ENCODE measurements at regions not wholly inside any gene's neighbourhood (a gene's known extent, or its start where the extent isn't known, plus 50 kb on each side); places are given as distances from the start of the nearest gene placed in this dataset.
"Not testable (repeated sequence)": the region's sequence is repeated elsewhere in the genome, so short reads cannot be mapped to it uniquely, and the experiment has no call there.

GRCh38 chr11:127772938-127773337, 772.4 kb upstream of the KIRREL3 start:
- H3K4me3 ChIP-seq (ENCODE audit: low read length in 2 of 2); H3K9me3 ChIP-seq (ENCODE audit: control insufficient read depth, low read length); H3K27ac ChIP-seq (ENCODE audit: low read depth in 1 of 2, low read length in 2 of 2); intact Hi-C loops (cut with DNase I); H3K27me3 ChIP-seq (ENCODE audit: control insufficient read depth in 1 of 2, insufficient read depth in 2 of 2, low read length in 1 of 2); H3K4me1 ChIP-seq (ENCODE audit: control insufficient read depth in 1 of 2, insufficient read depth in 2 of 2, low read length in 2 of 2); DNase-seq; ATAC-seq (ENCODE audit: low FRiP score); H3K36me3 ChIP-seq (ENCODE audit: control insufficient read depth in 1 of 2, insufficient read depth in 2 of 2, low read length in 1 of 2): not testable (repeated sequence)
- 56 to 64% methylated on average over 4 of the region's 4 CpGs for WGBS, 2 donors

- H3K4me1 ChIP-seq (ENCODE audit: control insufficient read depth in 1 of 2, insufficient read depth in 2 of 2, low read length in 2 of 2); ATAC-seq (ENCODE audit: low FRiP score); intact Hi-C loops (cut with DNase I); H3K9me3 ChIP-seq (ENCODE audit: control insufficient read depth, low read length); H3K36me3 ChIP-seq (ENCODE audit: control insufficient read depth in 1 of 2, insufficient read depth in 2 of 2, low read length in 1 of 2); H3K4me3 ChIP-seq (ENCODE audit: low read length in 2 of 2); H3K27me3 ChIP-seq (ENCODE audit: control insufficient read depth in 1 of 2, insufficient read depth in 2 of 2, low read length in 1 of 2); DNase-seq; H3K27ac ChIP-seq (ENCODE audit: low read depth in 1 of 2, low read length in 2 of 2): not testable (repeated sequence)
- 41 to 46% methylated on average over 4 of the region's 4 CpGs for WGBS, 2 donors
Observed at GRCh38 chr11:127768931-127769330, 768.4 kb upstream of the KIRREL3 start.

- no peak for ATAC-seq (ENCODE audit: low FRiP score)
- Histone ChIP-seq H3K36me3 (ENCODE audit: control insufficient read depth in 1 of 2, insufficient read depth in 2 of 2, low read length in 1 of 2) (no peaks in the 10 kb centered on the region), H3K4me1 (ENCODE audit: control insufficient read depth in 1 of 2, insufficient read depth in 2 of 2, low read length in 2 of 2) (no peaks in the 10 kb centered on the region), H3K27me3 (ENCODE audit: control insufficient read depth in 1 of 2, insufficient read depth in 2 of 2, low read length in 1 of 2) (no peaks in the 10 kb centered on the region), H3K9me3 (ENCODE audit: control insufficient read depth, low read length) (no peaks in the 10 kb centered on the region), H3K4me3 (ENCODE audit: low read length in 2 of 2) (no peak overlapping the region), H3K27ac (ENCODE audit: low read depth in 1 of 2, low read length in 2 of 2) (no peak overlapping the region)
- intact Hi-C loops (cut with DNase I): no loop called here
- no peak for DNase-seq
Observed at GRCh38 chr11:127766734-127767133, 766.2 kb upstream of the KIRREL3 start.

- H3K4me1 ChIP-seq (ENCODE audit: control insufficient read depth in 1 of 2, insufficient read depth in 2 of 2, low read length in 2 of 2): no peaks in the 10 kb centered on the region
- peaks cover 2% of the 10 kb centered on the region for H3K9me3 ChIP-seq (ENCODE audit: control insufficient read depth, low read length)
- intact Hi-C loops (cut with DNase I): no loop called here
- no peaks in the 10 kb centered on the region for H3K36me3 ChIP-seq (ENCODE audit: control insufficient read depth in 1 of 2, insufficient read depth in 2 of 2, low read length in 1 of 2)
- DNase-seq (no peak), ATAC-seq (ENCODE audit: low FRiP score) (no peak)
- 73 to 75% methylated on average over 5 of the region's 5 CpGs for WGBS, 2 donors
- H3K4me3 ChIP-seq (ENCODE audit: low read length in 2 of 2): no peak overlapping the region
- no peak overlapping the region for H3K27ac ChIP-seq (ENCODE audit: low read depth in 1 of 2, low read length in 2 of 2)
- H3K27me3 ChIP-seq (ENCODE audit: control insufficient read depth in 1 of 2, insufficient read depth in 2 of 2, low read length in 1 of 2): no peaks in the 10 kb centered on the region
Observed at GRCh38 chr11:127738771-127739286, 738.3 kb upstream of the KIRREL3 start.

- Histone ChIP-seq H3K27ac (ENCODE audit: low read depth in 1 of 2, low read length in 2 of 2) (no peak overlapping the region), H3K4me3 (ENCODE audit: low read length in 2 of 2) (no peak overlapping the region), H3K36me3 (ENCODE audit: control insufficient read depth in 1 of 2, insufficient read depth in 2 of 2, low read length in 1 of 2) (no peaks in the 10 kb centered on the region), H3K4me1 (ENCODE audit: control insufficient read depth in 1 of 2, insufficient read depth in 2 of 2, low read length in 2 of 2) (no peaks in the 10 kb centered on the region), H3K27me3 (ENCODE audit: control insufficient read depth in 1 of 2, insufficient read depth in 2 of 2, low read length in 1 of 2) (no peaks in the 10 kb centered on the region), H3K9me3 (ENCODE audit: control insufficient read depth, low read length) (peaks cover 2% of the 10 kb centered on the region)
- ATAC-seq (ENCODE audit: low FRiP score) (no peak), DNase-seq (no peak)
- 52% methylated on average over 2 of the region's 2 CpGs for WGBS, 2 donors
- intact Hi-C loops (cut with DNase I): no loop called here
Observed at GRCh38 chr11:127737499-127737898, 736.9 kb upstream of the KIRREL3 start.

- intact Hi-C loops (cut with DNase I): no loop called here
- Histone ChIP-seq H3K36me3 (ENCODE audit: control insufficient read depth in 1 of 2, insufficient read depth in 2 of 2, low read length in 1 of 2) (no peaks in the 10 kb centered on the region), H3K27ac (ENCODE audit: low read depth in 1 of 2, low read length in 2 of 2) (no peak overlapping the region), H3K4me1 (ENCODE audit: control insufficient read depth in 1 of 2, insufficient read depth in 2 of 2, low read length in 2 of 2) (no peaks in the 10 kb centered on the region), H3K4me3 (ENCODE audit: low read length in 2 of 2) (no peak overlapping the region), H3K27me3 (ENCODE audit: control insufficient read depth in 1 of 2, insufficient read depth in 2 of 2, low read length in 1 of 2) (no peaks in the 10 kb centered on the region), H3K9me3 (ENCODE audit: control insufficient read depth, low read length) (no peaks in the 10 kb centered on the region)
- DNase-seq: no peak
- WGBS, 2 donors: 19 to 29% methylated on average over 4 of the region's 4 CpGs
- no peak for ATAC-seq (ENCODE audit: low FRiP score)
Observed at GRCh38 chr11:127733552-127733951, 733.0 kb upstream of the KIRREL3 start.

GRCh38 chr11:127726367-127726766, 725.8 kb upstream of the KIRREL3 start:
- Histone ChIP-seq H3K27ac (ENCODE audit: low read depth in 1 of 2, low read length in 2 of 2) (no peak overlapping the region), H3K4me3 (ENCODE audit: low read length in 2 of 2) (no peak overlapping the region), H3K9me3 (ENCODE audit: control insufficient read depth, low read length) (no peaks in the 10 kb centered on the region), H3K27me3 (ENCODE audit: control insufficient read depth in 1 of 2, insufficient read depth in 2 of 2, low read length in 1 of 2) (no peaks in the 10 kb centered on the region), H3K36me3 (ENCODE audit: control insufficient read depth in 1 of 2, insufficient read depth in 2 of 2, low read length in 1 of 2) (no peaks in the 10 kb centered on the region), H3K4me1 (ENCODE audit: control insufficient read depth in 1 of 2, insufficient read depth in 2 of 2, low read length in 2 of 2) (no peaks in the 10 kb centered on the region)
- DNase-seq (no peak), ATAC-seq (ENCODE audit: low FRiP score) (no peak)
- intact Hi-C loops (cut with DNase I): no loop called here
- WGBS, 2 donors: 44 to 45% methylated on average over 1 of the region's 1 CpG

- Histone ChIP-seq H3K4me1 (ENCODE audit: control insufficient read depth in 1 of 2, insufficient read depth in 2 of 2, low read length in 2 of 2) (no peaks in the 10 kb centered on the region), H3K4me3 (ENCODE audit: low read length in 2 of 2) (no peak overlapping the region), H3K36me3 (ENCODE audit: control insufficient read depth in 1 of 2, insufficient read depth in 2 of 2, low read length in 1 of 2) (no peaks in the 10 kb centered on the region), H3K27me3 (ENCODE audit: control insufficient read depth in 1 of 2, insufficient read depth in 2 of 2, low read length in 1 of 2) (no peaks in the 10 kb centered on the region), H3K9me3 (ENCODE audit: control insufficient read depth, low read length) (no peaks in the 10 kb centered on the region), H3K27ac (ENCODE audit: low read depth in 1 of 2, low read length in 2 of 2) (no peak overlapping the region)
- DNase-seq: no peak
- WGBS, 2 donors: 39 to 58% methylated on average over 1 of the region's 1 CpG
- no peak for ATAC-seq (ENCODE audit: low FRiP score)
- intact Hi-C loops (cut with DNase I): no loop called here
Observed at GRCh38 chr11:127723714-127724113, 723.1 kb upstream of the KIRREL3 start.

GRCh38 chr11:127713226-127713625, 712.7 kb upstream of the KIRREL3 start:
- ATAC-seq (ENCODE audit: low FRiP score): no peak
- no peak for DNase-seq
- no peaks in the 10 kb centered on the region for H3K9me3 ChIP-seq (ENCODE audit: control insufficient read depth, low read length)
- intact Hi-C loops (cut with DNase I): no loop called here
- WGBS, 2 donors: 84 to 92% methylated on average over 2 of the region's 2 CpGs
- H3K4me3 ChIP-seq (ENCODE audit: low read length in 2 of 2): no peak overlapping the region
- H3K27me3 ChIP-seq (ENCODE audit: control insufficient read depth in 1 of 2, insufficient read depth in 2 of 2, low read length in 1 of 2): no peaks in the 10 kb centered on the region
- H3K4me1 ChIP-seq (ENCODE audit: control insufficient read depth in 1 of 2, insufficient read depth in 2 of 2, low read length in 2 of 2): no peaks in the 10 kb centered on the region
- no peaks in the 10 kb centered on the region for H3K36me3 ChIP-seq (ENCODE audit: control insufficient read depth in 1 of 2, insufficient read depth in 2 of 2, low read length in 1 of 2)
- no peak overlapping the region for H3K27ac ChIP-seq (ENCODE audit: low read depth in 1 of 2, low read length in 2 of 2)
